ENCODE measurements at regions not wholly inside any gene's neighbourhood (a gene's known extent, or its start where the extent isn't known, plus 50 kb on each side); places are given as distances from the start of the nearest gene placed in this dataset.

DNA sequence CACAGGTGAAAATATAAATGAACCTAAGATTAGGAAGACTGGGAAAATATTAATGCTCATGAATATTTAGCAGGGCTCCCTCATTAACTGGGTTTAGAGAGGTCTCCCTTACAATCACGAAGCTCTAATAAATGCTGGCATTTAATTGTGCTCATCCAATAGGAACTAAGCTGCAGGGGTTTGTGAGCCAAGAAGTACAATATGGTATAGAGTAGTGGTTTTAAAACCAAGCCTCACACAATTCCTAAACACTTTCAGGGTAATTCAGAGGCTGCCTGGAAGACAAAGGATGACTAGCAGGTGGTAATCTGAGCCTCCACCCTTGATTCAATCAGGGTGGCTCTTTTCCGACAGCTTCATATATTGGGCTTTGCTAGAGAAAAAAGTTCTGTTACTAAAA, 103.3 kb downstream of the GPAM start:
- DNase-seq = no peak

DNA sequence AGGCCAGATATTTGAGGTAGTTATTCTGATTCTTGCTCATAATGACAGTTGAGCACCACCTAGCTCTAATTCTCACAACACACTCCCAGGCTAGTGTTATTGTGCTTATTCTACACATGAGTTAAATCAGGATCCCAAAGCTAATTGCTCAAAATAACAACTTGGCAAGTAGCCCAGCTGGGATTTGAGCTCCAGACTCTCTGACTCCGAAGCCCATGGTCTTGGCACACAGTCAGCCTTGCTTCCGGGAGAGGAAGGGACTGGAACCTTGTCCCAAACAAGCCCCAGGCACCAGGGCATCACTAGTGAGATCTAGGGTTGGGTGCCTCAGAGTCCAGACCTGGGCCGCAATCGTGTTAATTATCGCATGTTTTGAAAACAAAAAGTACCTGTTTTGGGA, 101.4 kb downstream of the GPAM start:
- no peak for DNase-seq

DNA sequence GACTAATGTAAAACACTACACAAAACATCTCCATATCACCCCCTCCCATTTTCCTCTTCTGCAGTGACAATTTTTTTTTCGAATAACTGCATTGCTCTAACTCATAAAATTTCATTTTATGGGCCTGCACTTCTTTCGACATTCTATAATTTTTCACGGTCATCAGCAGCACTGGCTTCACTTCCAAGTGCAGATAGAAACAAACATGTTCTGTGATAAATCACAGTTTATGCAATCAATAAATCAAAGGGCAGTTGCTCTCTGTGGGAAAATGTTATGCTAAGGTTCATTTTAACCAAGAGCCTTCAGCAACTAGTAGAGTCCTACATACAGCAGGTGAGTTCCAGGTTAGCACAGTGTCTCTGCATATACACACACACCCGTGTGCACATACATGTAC, 100.1 kb downstream of the GPAM start:
- DNase-seq = no peak

DNA sequence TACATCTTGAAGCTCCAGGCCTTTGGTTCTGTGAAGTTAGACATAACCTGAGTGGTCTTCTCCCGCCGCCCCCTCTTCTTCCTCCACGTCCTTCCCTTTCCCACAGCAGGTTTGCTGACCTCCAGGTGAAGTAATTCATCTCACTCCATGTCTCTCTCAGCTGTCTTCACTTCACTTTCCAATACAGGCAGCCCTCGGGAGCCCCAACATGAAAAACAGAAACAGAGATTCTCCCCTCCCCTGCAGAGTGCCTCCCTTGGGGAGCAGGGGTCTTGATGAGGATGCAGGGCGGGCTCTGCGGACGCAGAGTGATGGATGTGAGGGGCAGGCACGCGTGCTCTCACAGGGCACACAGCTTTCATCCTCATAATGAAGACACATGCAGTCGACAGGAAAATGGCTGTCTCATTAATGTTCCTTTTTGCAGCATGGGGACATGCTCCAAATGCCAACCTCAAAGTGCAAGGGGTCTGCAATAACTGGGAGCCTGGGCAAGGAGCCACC, 95.6 kb downstream of the GPAM start:
- DNase-seq = no peak

DNA sequence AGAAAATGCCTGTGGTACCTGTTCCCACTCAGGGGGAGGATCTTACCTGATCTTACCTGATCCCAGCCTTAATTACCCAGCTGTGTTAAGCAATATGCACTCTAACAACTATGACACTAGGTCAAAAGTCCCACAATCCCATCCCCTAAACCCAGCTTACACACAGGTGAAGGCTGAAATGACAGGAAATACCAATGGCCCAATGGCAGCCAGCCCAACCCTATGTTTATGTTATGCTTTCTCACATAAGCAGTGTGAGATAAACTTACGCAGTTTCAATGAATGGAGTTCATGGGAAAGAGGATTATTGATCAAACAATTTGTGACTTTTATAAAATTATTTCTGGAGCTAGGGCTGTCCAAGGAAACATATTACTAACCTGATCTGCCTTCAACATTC, 91.9 kb downstream of the GPAM start:
- DNase-seq = no peak

DNA sequence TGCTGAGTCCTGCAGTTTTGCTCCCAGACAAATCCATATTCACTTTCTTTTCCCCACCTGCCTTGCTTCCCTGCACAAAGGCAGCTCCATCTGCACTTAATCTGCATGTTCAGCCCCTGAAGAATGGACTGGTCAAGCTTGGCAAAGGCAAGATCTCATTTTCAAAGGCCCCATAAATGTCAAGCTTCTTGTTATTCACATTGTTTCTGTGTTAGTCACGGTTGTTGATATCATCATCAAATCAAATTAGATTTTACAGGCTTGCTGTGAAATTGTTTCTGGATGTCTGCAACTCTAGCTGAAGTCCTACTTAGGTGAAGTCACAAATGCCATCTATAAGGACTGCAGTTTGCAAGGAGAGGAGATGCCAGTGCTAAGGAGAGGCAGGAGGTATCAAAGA, 91.0 kb downstream of the GPAM start:
- no peak for DNase-seq

DNA sequence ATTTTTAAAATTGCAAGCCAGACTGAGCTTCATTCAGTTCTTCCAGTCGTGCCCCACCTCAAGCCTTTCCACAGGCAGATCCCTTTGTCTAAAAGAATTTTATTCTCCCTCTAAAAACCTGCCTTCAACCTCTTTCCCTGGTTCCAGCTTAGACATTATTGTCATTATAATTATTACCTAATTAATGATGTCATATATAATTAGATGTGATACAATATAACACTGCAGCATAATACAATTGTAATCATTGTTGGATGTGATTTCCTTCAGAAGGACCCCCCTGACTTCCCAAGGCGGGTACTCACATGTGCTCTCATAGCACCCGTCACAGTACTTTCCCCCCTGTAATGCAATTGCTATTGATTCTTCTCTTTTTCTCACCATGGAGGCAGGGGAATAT, 88.6 kb downstream of the GPAM start:
- no peak for DNase-seq

DNA sequence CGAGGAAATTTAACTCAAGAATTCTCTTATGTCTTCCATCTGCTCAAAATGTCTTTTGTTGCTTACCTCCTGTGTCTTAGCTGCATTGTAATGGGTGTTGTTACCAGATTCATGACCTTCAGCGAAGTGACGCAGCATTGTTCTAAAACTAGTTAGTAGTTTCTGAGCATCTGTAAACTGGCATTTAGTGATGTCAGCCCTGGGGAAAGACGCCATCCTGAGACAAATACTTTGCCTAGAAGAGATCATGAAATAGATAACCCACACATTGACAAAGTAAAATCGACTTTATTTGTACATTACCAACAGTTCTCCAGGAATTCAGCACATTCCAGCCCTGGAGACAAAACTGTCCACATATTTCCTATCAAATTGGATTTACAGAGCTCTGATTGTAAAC, 87.8 kb downstream of the GPAM start:
- DNase-seq = no peak

DNA sequence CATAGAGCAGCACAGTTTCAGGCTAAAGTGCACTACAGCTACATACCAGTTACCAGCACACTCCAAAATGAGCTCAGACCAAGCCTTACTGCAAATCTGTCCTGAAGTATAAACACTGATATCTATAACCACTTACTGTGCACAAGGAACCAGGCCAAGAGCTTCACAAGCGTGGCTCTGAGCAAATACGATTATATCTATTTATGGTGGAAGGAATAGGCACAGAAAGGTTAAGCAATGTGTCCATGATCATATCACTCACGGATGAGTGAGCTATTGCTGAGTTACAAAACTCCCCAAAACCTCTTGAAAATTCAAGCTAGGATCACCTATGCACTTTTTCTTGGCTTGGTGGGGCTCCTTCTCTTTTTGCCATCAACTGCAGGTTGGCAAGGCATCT, 84.9 kb downstream of the GPAM start:
- DNase-seq = no peak
